T-helper 1 cell treated with Interleukin-12 subunit alpha and Interleukin-12 subunit beta and Interleukin-4 antibody, amounts not matched to agents 30 μg/mL and 1 μg/mL, for 36 hours (primary cell): ENCODE measurements at regions not wholly inside any gene's neighbourhood (a gene's known extent, or its start where the extent isn't known, plus 50 kb on each side); places are given as distances from the start of the nearest gene placed in this dataset.

ENCODE experiments used
- H3K27ac Mint-ChIP-seq: one replicate; pipeline ENCODE4 v1.8.0; 2021; ENCODE audit warnings: mild to moderate bottlenecking, mixed read lengths
- H3K27me3 Mint-ChIP-seq: one replicate; pipeline ENCODE4 v1.8.0; 2021; ENCODE audit warnings: low read depth, mixed read lengths
- H3K36me3 Mint-ChIP-seq: one replicate; pipeline ENCODE4 v1.8.0; 2021; ENCODE audit warnings: low read depth, mixed read lengths
- H3K4me1 Mint-ChIP-seq: one replicate; pipeline ENCODE4 v1.8.0; 2021; ENCODE audit warnings: low read depth, mixed read lengths
- H3K4me3 Mint-ChIP-seq: one replicate; pipeline ENCODE4 v1.8.0; 2021; ENCODE audit warnings: mild to moderate bottlenecking, moderate library complexity, mixed read lengths
- H3K9me3 Mint-ChIP-seq: one replicate; pipeline ENCODE4 v1.8.0; 2021; ENCODE audit warnings: mixed read lengths

- H3K36me3 Mint-ChIP-seq = no peaks in the 10 kb centered on the region
- no peak overlapping the region for H3K27ac Mint-ChIP-seq
- H3K4me3 Mint-ChIP-seq = no peak overlapping the region
- no peaks in the 10 kb centered on the region for H3K27me3 Mint-ChIP-seq
- peaks cover 9% of the 10 kb centered on the region for H3K9me3 Mint-ChIP-seq
- no peaks in the 10 kb centered on the region for H3K4me1 Mint-ChIP-seq
These were observed 850.4 kb downstream of the GALR1 start for GRCh38 chr18:78099979-78100588.

- H3K9me3 Mint-ChIP-seq = peaks cover 9% of the 10 kb centered on the region
- H3K27ac Mint-ChIP-seq = no peak overlapping the region
- H3K27me3 Mint-ChIP-seq = no peaks in the 10 kb centered on the region
- H3K4me3 Mint-ChIP-seq = no peak overlapping the region
- no peaks in the 10 kb centered on the region for H3K36me3 Mint-ChIP-seq
- H3K4me1 Mint-ChIP-seq = no peaks in the 10 kb centered on the region
These were observed 851.4 kb downstream of the GALR1 start for GRCh38 chr18:78101091-78101490.

GRCh38 chr18:78102135-78102534, 852.5 kb downstream of the GALR1 start:
- Mint-ChIP-seq H3K27me3 (no peaks in the 10 kb centered on the region), H3K4me1 (no peaks in the 10 kb centered on the region), H3K4me3 (no peak overlapping the region), H3K27ac (no peak overlapping the region), H3K9me3 (peaks cover 13% of the 10 kb centered on the region), H3K36me3 (no peaks in the 10 kb centered on the region)

GRCh38 chr18:78105611-78106010, 856.0 kb downstream of the GALR1 start:
- H3K9me3 Mint-ChIP-seq = peaks cover 14% of the 10 kb centered on the region
- H3K27ac Mint-ChIP-seq = no peak overlapping the region
- no peak overlapping the region for H3K4me3 Mint-ChIP-seq
- H3K36me3 Mint-ChIP-seq = no peaks in the 10 kb centered on the region
- no peaks in the 10 kb centered on the region for H3K4me1 Mint-ChIP-seq
- no peaks in the 10 kb centered on the region for H3K27me3 Mint-ChIP-seq

- Mint-ChIP-seq H3K4me1 (no peaks in the 10 kb centered on the region), H3K36me3 (no peaks in the 10 kb centered on the region), H3K27me3 (no peaks in the 10 kb centered on the region), H3K4me3 (no peak overlapping the region), H3K9me3 (peaks cover 14% of the 10 kb centered on the region), H3K27ac (no peak overlapping the region)
These were observed 857.3 kb downstream of the GALR1 start for GRCh38 chr18:78106946-78107345.

- Mint-ChIP-seq H3K4me3 (no peak overlapping the region), H3K4me1 (no peaks in the 10 kb centered on the region), H3K9me3 (peaks cover 14% of the 10 kb centered on the region), H3K36me3 (no peaks in the 10 kb centered on the region), H3K27ac (no peak overlapping the region), H3K27me3 (no peaks in the 10 kb centered on the region)
These were observed 857.7 kb downstream of the GALR1 start for GRCh38 chr18:78107363-78107762.

GRCh38 chr18:78108554-78108953, 858.9 kb downstream of the GALR1 start:
- no peak overlapping the region for H3K4me3 Mint-ChIP-seq
- H3K36me3 Mint-ChIP-seq = no peaks in the 10 kb centered on the region
- peaks cover 14% of the 10 kb centered on the region for H3K9me3 Mint-ChIP-seq
- H3K27ac Mint-ChIP-seq = no peak overlapping the region
- H3K27me3 Mint-ChIP-seq = no peaks in the 10 kb centered on the region
- no peaks in the 10 kb centered on the region for H3K4me1 Mint-ChIP-seq

- H3K27ac Mint-ChIP-seq = no peak overlapping the region
- H3K27me3 Mint-ChIP-seq = no peaks in the 10 kb centered on the region
- no peak overlapping the region for H3K4me3 Mint-ChIP-seq
- H3K4me1 Mint-ChIP-seq = no peaks in the 10 kb centered on the region
- H3K9me3 Mint-ChIP-seq = no peaks in the 10 kb centered on the region
- H3K36me3 Mint-ChIP-seq = no peaks in the 10 kb centered on the region
These were observed 863.7 kb downstream of the GALR1 start for GRCh38 chr18:78113136-78113939.

GRCh38 chr18:78113940-78114251, 864.2 kb downstream of the GALR1 start:
- Mint-ChIP-seq H3K27me3 (no peaks in the 10 kb centered on the region), H3K4me1 (no peaks in the 10 kb centered on the region), H3K36me3 (no peaks in the 10 kb centered on the region), H3K9me3 (no peaks in the 10 kb centered on the region), H3K4me3 (no peak overlapping the region), H3K27ac (no peak overlapping the region)

- H3K4me1 Mint-ChIP-seq = no peaks in the 10 kb centered on the region
- peaks cover 3% of the 10 kb centered on the region for H3K9me3 Mint-ChIP-seq
- no peaks in the 10 kb centered on the region for H3K36me3 Mint-ChIP-seq
- H3K27ac Mint-ChIP-seq = no peak overlapping the region
- no peaks in the 10 kb centered on the region for H3K27me3 Mint-ChIP-seq
- no peak overlapping the region for H3K4me3 Mint-ChIP-seq
These were observed 863.6 kb upstream of the SALL3 start for GRCh38 chr18:78115896-78116561.

GRCh38 chr18:78123144-78123909, 856.3 kb upstream of the SALL3 start:
- Mint-ChIP-seq H3K27ac (no peak overlapping the region), H3K4me1 (no peaks in the 10 kb centered on the region), H3K9me3 (peaks cover 32% of the 10 kb centered on the region), H3K27me3 (no peaks in the 10 kb centered on the region), H3K36me3 (peaks cover 1% of the 10 kb centered on the region), H3K4me3 (no peak overlapping the region)

- Mint-ChIP-seq H3K27ac (no peak overlapping the region), H3K9me3 (peaks cover 34% of the 10 kb centered on the region), H3K4me1 (no peaks in the 10 kb centered on the region), H3K36me3 (peaks cover 1% of the 10 kb centered on the region), H3K4me3 (no peak overlapping the region), H3K27me3 (no peaks in the 10 kb centered on the region)
These were observed 855.5 kb upstream of the SALL3 start for GRCh38 chr18:78123926-78124797.

- no peak overlapping the region for H3K4me3 Mint-ChIP-seq
- H3K27ac Mint-ChIP-seq = no peak overlapping the region
- peaks cover 39% of the 10 kb centered on the region for H3K9me3 Mint-ChIP-seq
- peaks cover 1% of the 10 kb centered on the region for H3K36me3 Mint-ChIP-seq
- H3K27me3 Mint-ChIP-seq = no peaks in the 10 kb centered on the region
- H3K4me1 Mint-ChIP-seq = no peaks in the 10 kb centered on the region
These were observed 854.3 kb upstream of the SALL3 start for GRCh38 chr18:78125206-78125896.
